M059J (cell line): ENCODE measurements at regions not wholly inside any gene's neighbourhood (a gene's known extent, or its start where the extent isn't known, plus 50 kb on each side); places are given as distances from the start of the nearest gene placed in this dataset.

ENCODE experiments used
- DNase-seq: peaks from one replicate; pipeline ENCODE4 v3.0.0-alpha.2; 2012; ENCODE audit warnings: low read depth

GRCh38 chr2:145228506-145228905, 708.6 kb upstream of the ZEB2 start:
- DNase-seq = peak; percentile 19

GRCh38 chr2:145226901-145227300, 707.0 kb upstream of the ZEB2 start:
- DNase-seq = no peak

GRCh38 chr2:145221516-145221915, 701.6 kb upstream of the ZEB2 start:
- peak; percentile 24 for DNase-seq

DNA sequence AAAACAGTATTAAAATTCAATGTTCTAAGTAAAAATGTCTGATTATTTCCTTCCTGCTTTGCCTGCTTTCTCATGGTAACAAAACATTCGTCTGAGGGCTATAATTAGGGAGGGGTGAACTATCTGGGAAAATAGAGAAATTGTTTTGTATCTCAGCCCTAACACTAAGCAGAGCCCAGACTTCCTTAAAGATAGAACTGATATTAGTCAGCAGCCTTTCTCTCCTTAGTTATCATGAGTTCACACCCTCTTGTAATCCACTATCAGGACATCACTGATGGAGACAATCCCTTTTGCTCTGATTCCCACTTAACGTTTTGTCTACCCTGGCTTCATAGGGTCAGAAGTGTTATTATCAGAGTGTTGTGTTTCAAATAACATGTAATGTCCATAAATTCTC, 701.1 kb upstream of the ZEB2 start:
- no peak for DNase-seq

DNA sequence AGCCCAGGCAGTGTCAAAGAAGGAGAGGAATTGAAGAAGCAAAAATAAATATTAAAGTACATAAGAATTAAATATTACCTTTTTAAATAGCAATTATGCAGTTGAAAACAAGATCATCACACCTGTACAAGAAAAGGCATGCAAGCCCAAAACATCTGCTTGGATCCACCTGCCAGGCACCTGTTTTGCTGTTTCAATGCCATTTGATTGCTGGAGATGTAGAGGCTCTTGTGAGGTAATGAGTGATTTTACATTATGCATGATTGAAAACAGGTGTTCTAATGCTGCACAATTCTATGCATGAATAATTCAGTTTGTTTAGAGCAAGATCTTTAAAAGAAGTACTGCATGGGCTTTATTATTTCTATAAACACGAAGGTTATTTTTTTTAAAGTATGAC, 700.6 kb upstream of the ZEB2 start:
- no peak for DNase-seq

DNA sequence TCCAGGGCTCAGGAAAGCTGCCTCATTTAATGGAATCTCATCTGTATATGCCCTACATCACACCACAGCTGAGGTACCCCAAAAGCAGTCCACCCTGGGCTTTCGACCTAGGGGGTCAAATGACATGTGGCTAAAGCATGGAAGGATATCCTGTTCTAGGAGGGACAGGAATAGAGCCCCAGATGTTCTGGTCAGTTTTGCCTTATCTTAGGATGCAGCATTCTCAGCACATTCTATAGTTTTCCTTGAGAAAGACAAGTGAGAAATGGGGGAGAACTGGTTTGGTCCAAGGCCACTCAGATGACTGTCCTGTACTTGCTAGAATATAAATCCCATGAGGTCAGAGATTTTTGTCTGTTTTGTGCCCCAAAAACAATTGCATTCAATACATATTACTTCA, 688.0 kb upstream of the ZEB2 start:
- DNase-seq = no peak

DNA sequence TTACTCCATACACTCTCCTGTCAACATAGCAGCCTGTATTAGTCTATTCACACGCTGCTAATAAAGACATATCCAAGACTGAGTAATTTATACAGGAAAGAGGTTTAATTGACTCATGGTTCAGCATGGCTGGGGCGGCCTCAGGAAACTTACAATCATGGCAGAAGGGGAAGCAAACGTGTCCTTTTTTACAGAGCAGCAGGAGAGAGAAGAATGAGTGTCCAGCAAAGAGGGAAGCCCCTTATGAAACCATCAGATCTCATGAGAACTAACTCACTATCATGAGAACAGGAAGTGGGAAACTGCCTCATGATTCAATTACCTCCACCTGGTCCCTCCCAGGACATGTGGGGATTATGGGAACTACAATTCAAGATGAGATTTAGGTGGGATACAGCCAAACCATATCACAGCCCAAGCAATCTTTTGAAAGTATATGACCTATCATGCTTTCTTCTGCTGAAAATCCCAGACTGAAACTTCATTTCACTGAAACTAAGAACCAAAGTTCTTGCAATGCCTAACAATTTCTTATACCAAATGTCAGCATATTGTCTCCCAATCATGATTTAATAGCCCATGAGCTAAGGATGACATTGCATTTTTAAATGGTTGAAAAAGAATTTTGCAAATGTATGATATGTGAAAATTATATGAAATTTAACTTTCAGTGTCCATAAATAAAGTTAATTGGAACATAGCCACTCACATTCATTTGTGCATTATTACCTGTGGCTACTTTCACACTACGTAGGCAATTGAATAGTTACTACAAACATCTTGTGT, 686.8 kb upstream of the ZEB2 start:
- no peak for DNase-seq

- DNase-seq = no peak
Observed at GRCh38 chr2:145203891-145204290, 684.0 kb upstream of the ZEB2 start.

GRCh38 chr2:145199827-145200706, 680.1 kb upstream of the ZEB2 start:
- DNase-seq = no peak

DNA sequence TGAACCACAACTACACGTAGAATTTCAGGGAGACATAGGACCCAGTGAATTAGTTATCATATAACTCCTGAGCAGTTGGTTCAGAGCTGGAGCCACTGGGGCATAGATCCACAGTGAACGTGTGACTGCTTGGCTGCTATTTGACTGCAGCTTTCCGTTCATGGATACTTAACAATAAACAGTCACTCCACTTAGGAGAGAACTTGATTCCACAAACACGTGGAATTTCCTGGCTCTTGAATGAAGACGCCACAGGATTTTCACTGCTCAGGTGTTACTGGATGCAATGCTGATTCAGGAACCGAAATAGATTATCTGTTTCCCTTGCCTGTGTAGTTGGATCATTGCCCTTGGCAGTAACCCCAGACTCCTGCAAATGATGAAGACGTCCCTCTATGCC, 679.1 kb upstream of the ZEB2 start:
- DNase-seq = no peak

DNA sequence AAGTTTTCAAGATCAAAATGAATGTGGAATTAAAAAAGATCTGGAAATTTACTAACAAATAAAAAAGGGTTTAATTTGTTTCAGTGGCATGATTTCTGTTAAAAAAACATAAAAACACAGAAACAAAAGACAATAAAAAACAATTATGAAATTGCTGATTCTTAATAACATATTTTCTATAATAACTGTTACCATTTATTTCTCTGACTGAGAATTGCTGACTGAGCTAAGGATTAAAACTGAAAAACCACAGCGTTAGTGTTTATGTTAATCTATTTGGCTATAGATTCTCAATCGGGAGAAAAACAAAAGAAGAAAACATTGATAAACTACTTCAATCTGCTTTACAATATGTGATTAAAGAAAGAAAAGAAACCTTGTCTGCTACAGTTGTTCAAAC, 678.6 kb upstream of the ZEB2 start:
- no peak for DNase-seq

- no peak for DNase-seq
Observed at GRCh38 chr2:145197944-145198343, 678.0 kb upstream of the ZEB2 start.

- DNase-seq = peak; percentile 8
Observed at GRCh38 chr2:145194673-145195072, 674.8 kb upstream of the ZEB2 start.

DNA sequence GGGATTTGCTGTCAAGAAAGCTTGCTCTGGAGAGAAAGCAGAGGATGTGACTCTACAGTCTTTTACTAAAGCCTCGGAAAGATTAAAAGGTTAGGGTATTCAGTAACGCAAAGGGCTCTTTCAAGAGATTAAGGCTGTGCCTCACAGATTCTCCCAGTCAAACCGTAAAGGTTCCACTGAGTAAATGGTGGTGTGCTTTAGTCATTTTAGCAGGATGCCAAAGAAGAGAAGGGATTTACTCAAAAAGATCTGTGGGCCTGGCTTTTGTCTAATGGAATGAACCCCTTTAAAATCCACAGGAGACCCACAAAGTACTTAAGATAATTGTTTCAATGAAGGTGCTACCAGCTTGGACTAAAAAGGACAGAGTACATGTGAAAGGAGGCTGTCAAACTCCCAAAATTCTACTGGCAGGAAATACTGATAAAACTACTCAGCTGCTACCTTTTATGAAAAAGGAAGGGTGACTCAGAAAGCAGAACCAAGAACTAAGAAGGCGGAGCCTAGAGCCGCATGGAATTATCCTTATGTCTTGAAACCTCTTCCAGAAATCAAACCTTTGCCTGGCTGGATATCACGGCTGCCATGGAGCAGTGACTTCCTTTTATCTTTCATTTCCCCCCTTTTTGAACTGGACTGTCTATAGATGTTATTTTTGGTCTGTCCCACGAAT, 670.2 kb upstream of the ZEB2 start:
- DNase-seq = peak; percentile 57

- DNase-seq = peak; percentile 4
Observed at GRCh38 chr2:145186303-145186702, 666.4 kb upstream of the ZEB2 start.

GRCh38 chr2:145185696-145186095, 665.8 kb upstream of the ZEB2 start:
- DNase-seq = peak; percentile 72

DNA sequence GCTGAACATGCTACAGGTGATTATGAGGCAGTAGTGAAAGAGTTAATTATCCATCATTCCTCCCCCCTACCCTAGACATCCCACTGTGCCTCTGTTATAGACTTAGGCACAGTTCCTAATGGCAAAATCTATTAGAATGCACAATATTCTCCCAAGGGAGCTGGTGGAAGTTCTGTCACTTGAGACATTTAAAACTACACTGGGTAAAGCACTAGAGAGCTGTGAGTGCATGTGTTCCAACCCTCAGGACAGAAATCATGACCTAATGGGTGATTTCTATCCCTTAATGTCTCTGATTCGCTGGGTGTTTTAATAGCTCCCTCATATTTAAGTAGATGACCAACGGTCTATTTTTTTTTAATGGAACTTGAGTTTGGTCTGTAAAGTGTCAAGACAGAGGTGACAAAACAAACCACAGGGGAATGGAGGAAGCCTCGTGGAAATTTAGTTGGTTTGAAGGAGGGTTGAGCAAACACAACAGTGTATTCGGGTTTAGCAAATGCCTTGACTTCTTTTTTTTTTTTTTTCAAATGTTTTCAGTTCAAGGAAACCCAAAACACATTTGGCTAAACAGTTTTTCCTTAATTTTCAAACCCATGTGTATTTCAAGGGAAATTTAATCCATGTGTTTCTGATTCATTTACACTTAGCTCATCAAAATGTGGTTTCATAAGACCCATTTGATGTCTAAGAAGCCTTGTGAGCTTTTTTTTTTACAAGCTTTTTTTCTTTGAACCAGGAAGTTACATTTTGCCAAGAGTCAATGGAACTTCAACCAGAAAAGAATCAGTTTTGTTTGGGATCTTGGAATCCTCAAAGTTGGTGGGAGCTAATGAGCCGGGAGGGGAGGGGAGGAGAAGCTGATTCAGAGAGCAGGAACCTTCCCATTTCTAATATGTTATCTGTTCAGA, 665.1 kb upstream of the ZEB2 start:
- DNase-seq = peak; percentile 79

DNA sequence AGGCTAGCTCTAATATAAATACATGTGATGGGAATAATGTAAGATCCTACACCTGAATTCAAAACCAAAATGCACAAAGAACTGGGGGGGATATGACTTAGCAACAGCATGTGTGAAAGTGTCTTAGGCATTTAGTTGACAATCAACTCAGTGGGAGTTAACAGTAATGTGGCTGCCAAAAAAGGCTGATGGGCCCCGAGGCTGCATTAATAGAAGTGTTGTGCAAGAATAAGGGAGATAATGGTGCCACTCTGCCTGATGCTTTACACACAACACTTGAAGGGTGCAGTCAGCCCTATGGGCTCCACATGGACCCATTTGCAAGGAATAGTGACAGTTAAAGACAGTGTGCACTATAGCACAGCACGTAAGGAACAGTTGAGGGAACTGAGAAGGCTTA, 649.4 kb upstream of the ZEB2 start:
- DNase-seq = no peak

DNA sequence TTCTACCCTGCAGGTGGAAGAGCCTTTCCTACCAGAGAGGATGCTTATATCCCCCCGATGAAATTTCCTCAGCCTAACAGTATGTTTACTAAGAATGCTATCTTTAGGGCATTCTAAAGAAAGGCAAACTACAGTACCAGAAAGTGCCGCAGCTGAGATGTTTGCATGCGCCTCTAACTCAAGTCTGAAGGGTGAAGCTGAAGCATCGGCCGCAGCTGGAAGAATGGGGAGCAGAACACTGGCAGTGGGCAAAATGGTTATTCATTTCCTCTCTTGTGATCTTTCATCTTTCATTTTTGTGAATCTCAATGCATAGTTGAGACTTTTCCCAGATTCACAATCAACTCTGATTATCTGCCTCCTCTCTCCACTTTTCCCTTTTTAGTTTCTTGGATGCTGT, 648.2 kb upstream of the ZEB2 start:
- DNase-seq = no peak

GRCh38 chr2:145166731-145167302, 646.9 kb upstream of the ZEB2 start:
- DNase-seq = no peak

DNA sequence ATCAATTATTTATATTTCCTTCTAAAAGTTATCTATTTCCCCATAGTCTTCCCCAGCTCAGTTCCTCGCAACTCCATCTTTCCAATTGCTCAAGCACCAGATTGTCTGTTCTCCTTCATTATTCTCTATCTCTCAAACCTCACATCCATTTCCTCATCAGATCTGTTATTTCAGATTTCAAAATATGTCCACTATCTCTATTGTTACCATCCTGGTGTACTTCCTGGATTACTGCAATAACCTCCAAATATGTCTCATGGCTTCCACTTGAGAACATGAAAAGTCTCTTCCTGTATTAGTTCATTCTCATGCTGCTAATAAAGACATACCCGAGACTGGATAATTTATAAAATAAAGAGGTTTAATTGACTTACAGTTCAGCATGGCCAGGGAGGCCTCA, 641.7 kb upstream of the ZEB2 start:
- no peak for DNase-seq
